Esophagus muscularis mucosa (tissue), 4 donors: ENCODE measurements at regions not wholly inside any gene's neighbourhood (a gene's known extent, or its start where the extent isn't known, plus 50 kb on each side); places are given as distances from the start of the nearest gene placed in this dataset.

ENCODE experiments used
- DNase-seq: peaks from one replicate; pipeline ENCODE4 v3.0.0-alpha.2; 2017; ENCODE audit errors: extremely low spot score
- H3K27ac ChIP-seq, 4 donors: fragments of 200-600 bp; sonication (generic); replicated peaks in 1 of 4; 1 replicate in 3 of 4; 2 replicates in 1 of 4; pipeline ENCODE4 v1.5.1; 2016 to 2019; ENCODE audit warnings: mild to moderate bottlenecking in 1 of 4
- H3K27me3 ChIP-seq, 4 donors: fragments of 200-600 bp; sonication (generic); one replicate each; pipeline versions ENCODE4 v1.5.1 to v1.6.0; 2016 to 2019
- H3K36me3 ChIP-seq, 4 donors: fragments of 200-600 bp; sonication (generic); one replicate each; pipeline ENCODE4 v1.5.1; 2016 to 2019
- H3K4me1 ChIP-seq, 4 donors: fragments of 200-600 bp; sonication (generic); one replicate each; pipeline ENCODE4 v1.5.1; 2016 to 2019
- H3K4me3 ChIP-seq, 4 donors: fragments of 200-600 bp; sonication (generic); 1 replicate in 2 of 4; 2 replicates in 2 of 4; pipeline ENCODE4 v1.5.1; 2016 to 2019; ENCODE audit warnings: mild to moderate bottlenecking in 4 of 4, moderate library complexity in 1 of 4
- H3K9me3 ChIP-seq, 4 donors: fragments of 200-600 bp; sonication (generic); 1 replicate in 3 of 4; 2 replicates in 1 of 4; pipeline ENCODE4 v1.5.1; 2016 to 2019
- EP300 ChIP-seq: sonication (generic); formaldehyde crosslinking; IDR thresholded peaks from one replicate; pipeline ENCODE4 v1.6.1; 2017; ENCODE audit warnings: antibody characterized with exemption
- POLR2A ChIP-seq: fragments of 450-650 bp; IDR thresholded peaks from one replicate; pipeline ENCODE4 v1.6.1; 2017; ENCODE audit warnings: antibody characterized with exemption, moderate library complexity, mild to moderate bottlenecking, low read depth
- POLR2AphosphoS5 ChIP-seq, 2 donors: sonication (generic); formaldehyde crosslinking; IDR thresholded peaks; one replicate each; pipeline ENCODE4 v1.6.1; 2017; ENCODE audit warnings: antibody characterized with exemption in 2 of 2
- WGBS: methylation state at CpG from one replicate; pipeline ENCODE4 v1.1.5; 2018; 5-methylcytosine and 5-hydroxymethylcytosine counted together
- intact Hi-C: fragments of 100-400 bp; cut with DNase I; formaldehyde crosslinking; loops from one replicate; pipeline ENCODE4 v1.15.1; 2023
- TF ChIP-seq, protein P1 (sequence below), 3 experiments: fragments of 200-600 bp in 2 of 3; fragments of 450-650 bp in 1 of 3; sonication (generic) in 2 of 3; IDR thresholded peaks; one replicate each; pipeline ENCODE4 v1.5.1; 2017 to 2019; ENCODE audit warnings: antibody characterized with exemption in 3 of 3, mild to moderate bottlenecking in 2 of 3, moderate library complexity in 1 of 3

DNA sequence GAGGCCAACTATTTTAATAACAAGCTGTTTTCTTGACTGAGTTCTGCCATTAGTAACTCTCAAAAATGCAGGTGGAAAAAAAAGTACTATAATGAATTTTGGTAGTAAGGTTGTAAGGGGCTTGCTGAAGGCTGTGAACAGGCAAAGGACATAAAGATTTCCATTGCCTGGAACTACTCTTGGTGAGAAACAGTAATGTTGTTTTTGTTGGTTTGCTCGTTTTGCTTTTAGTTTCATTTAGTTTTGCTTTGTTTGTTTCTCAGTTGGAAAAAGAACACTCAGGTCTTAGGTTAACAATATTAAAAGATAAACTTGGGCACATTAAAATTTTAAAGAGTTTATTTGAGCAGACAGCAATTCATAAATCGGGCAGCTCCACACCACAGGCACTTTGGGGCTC, 824.5 kb upstream of the HTR2C start:
- DNase-seq = no peak
- intact Hi-C loops = no loop called here
- no peaks in the 10 kb centered on the region for H3K4me1 ChIP-seq
- no peaks in the 10 kb centered on the region for H3K27me3 ChIP-seq
- no peaks in the 10 kb centered on the region for H3K9me3 ChIP-seq
- H3K4me3 ChIP-seq = no peak overlapping the region
- H3K27ac ChIP-seq = no peak overlapping the region
- TF ChIP-seq EP300 = no peak
- no peak for TF ChIP-seq POLR2AphosphoS5 (IDR thresholded peaks at IDR 0.05)
- TF ChIP-seq POLR2A = no peak
- TF ChIP-seq, protein P1, sequence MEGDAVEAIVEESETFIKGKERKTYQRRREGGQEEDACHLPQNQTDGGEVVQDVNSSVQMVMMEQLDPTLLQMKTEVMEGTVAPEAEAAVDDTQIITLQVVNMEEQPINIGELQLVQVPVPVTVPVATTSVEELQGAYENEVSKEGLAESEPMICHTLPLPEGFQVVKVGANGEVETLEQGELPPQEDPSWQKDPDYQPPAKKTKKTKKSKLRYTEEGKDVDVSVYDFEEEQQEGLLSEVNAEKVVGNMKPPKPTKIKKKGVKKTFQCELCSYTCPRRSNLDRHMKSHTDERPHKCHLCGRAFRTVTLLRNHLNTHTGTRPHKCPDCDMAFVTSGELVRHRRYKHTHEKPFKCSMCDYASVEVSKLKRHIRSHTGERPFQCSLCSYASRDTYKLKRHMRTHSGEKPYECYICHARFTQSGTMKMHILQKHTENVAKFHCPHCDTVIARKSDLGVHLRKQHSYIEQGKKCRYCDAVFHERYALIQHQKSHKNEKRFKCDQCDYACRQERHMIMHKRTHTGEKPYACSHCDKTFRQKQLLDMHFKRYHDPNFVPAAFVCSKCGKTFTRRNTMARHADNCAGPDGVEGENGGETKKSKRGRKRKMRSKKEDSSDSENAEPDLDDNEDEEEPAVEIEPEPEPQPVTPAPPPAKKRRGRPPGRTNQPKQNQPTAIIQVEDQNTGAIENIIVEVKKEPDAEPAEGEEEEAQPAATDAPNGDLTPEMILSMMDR (IDR thresholded peaks at IDR 0.05) = no peak
- no peaks in the 10 kb centered on the region for H3K36me3 ChIP-seq
- 61% methylated on average over 2 of the region's 2 CpGs for WGBS

DNA sequence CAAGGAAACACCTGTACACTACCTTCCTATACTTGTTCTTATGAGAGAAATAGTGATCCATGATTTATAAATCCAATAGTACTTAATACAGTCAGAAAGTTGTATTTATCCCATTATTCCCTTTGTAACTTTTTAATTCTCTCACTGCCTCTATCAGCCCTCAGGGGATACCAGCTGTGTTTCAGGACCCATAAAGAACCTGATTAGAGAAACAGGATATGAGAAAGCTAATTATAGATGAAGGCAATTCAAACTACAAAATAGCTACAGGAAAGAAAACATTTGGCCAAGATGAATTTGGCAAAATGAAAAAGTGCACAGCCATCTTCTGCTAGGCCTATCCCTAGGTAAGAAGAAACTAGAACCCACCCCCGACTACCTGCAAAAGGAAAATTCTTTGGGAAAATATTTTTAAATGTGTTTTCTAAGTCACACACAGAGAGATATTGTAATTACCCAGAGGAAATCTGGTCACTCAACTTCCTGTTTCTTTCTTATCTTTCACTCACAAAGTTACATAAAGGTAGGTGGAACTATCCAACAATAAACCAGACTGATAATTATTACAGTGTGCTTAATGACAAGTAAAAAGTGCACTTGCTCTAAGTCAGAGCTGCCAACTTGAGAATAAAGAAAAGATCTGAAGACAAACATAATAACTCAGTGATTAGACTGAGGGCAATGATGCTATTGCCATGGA, 836.5 kb upstream of the HTR2C start:
- no peak for DNase-seq
- WGBS = 42% methylated on average over 1 of the region's 1 CpG
- Histone ChIP-seq H3K36me3 (no peaks in the 10 kb centered on the region), H3K9me3 (no peaks in the 10 kb centered on the region), H3K4me3 (no peak overlapping the region), H3K27me3 (no peaks in the 10 kb centered on the region), H3K4me1 (no peaks in the 10 kb centered on the region), H3K27ac (no peak overlapping the region)
- TF ChIP-seq EP300 (no peak), POLR2AphosphoS5 (IDR thresholded peaks at IDR 0.05) (no peak), POLR2A (no peak)
- TF ChIP-seq, protein P1 (IDR thresholded peaks at IDR 0.05) = no peak
- intact Hi-C loops = no loop called here

DNA sequence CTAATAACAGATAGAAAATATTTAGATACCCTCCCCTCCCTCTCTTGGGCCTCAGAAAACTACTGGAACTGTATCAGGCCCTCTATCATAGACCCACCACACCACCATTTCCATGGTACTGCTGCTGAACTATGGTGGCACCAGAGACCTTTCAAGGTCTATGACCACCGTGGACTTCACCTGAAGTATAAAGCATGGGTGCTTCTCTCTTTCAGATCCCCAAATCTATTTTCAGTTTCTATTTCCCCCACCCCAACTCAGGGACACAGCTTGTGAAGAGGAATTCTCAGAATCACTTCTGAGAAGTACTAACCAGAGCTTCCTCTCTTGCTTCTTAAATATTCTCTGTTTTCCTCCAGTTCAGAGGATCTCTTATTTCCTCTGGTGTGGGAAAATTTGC, 840.8 kb upstream of the HTR2C start:
- no peak for DNase-seq
- TF ChIP-seq EP300 = no peak
- TF ChIP-seq, protein P1 (IDR thresholded peaks at IDR 0.05) = no peak
- TF ChIP-seq POLR2AphosphoS5 (IDR thresholded peaks at IDR 0.05) = no peak
- no peak for TF ChIP-seq POLR2A
- Histone ChIP-seq H3K36me3 (no peaks in the 10 kb centered on the region), H3K4me3 (no peak overlapping the region), H3K9me3 (no peaks in the 10 kb centered on the region), H3K4me1 (no peaks in the 10 kb centered on the region), H3K27ac (no peak overlapping the region), H3K27me3 (no peaks in the 10 kb centered on the region)
- WGBS = 43% methylated on average over 1 of the region's 1 CpG
- intact Hi-C loops = no loop called here

DNA sequence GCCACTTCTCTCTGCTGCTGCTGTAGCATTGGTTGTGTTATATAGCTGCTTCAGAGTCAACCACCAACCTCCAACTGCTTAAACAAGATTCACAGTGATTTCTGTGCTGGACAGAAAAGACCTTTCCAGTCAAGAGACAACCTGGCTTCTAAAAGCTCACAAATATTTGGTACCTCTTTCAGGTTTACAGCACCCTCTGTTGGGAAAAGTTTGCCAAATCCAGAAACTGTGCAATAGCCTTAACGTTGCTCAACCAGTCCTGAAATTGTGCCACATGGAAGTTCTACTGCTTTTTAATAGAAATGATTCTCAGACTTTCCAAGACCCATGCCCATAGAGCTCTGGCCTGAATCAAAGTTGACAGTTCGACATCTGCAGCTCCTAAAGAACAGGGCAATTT, 842.1 kb upstream of the HTR2C start:
- no peaks in the 10 kb centered on the region for H3K27me3 ChIP-seq
- no peak for DNase-seq
- no peak overlapping the region for H3K4me3 ChIP-seq
- no peaks in the 10 kb centered on the region for H3K36me3 ChIP-seq
- intact Hi-C loops = no loop called here
- no peaks in the 10 kb centered on the region for H3K9me3 ChIP-seq
- no peak for TF ChIP-seq EP300
- no peak for TF ChIP-seq POLR2A
- H3K27ac ChIP-seq = no peak overlapping the region
- WGBS = 34% methylated on average over 2 of the region's 2 CpGs
- H3K4me1 ChIP-seq = no peaks in the 10 kb centered on the region

DNA sequence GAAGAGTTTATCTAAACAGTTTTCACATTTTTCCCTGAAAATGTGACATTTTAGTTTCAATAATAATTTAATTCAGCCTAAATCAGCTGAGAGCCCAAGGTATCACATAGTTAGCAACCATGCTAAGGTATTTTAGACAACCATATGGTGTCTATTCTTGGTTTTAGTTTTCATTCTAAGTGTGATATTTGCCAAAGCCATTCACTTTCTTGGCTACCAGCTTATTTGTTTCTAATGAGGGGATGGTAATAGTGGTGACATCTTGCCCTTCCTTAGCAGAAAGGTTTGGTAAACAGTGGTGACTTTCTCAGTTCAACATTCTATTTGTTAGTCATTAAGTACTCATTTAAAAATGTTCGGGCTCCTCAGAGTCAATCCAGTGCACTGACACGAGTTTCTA, 854.9 kb upstream of the HTR2C start:
- H3K4me1 ChIP-seq = no peaks in the 10 kb centered on the region
- no peak overlapping the region for H3K4me3 ChIP-seq
- no peak overlapping the region for H3K27ac ChIP-seq
- H3K9me3 ChIP-seq = peaks cover 0 to 16% (median 0%) of the 10 kb centered on the region in 4 donors
- intact Hi-C loops = no loop called here
- H3K36me3 ChIP-seq = no peaks in the 10 kb centered on the region
- no peaks in the 10 kb centered on the region for H3K27me3 ChIP-seq
- WGBS = 64% methylated on average over 2 of the region's 2 CpGs
- TF ChIP-seq POLR2AphosphoS5 (IDR thresholded peaks at IDR 0.05) (no peak), EP300 (no peak), POLR2A (no peak)
- TF ChIP-seq, protein P1 (IDR thresholded peaks at IDR 0.05) = no peak
- DNase-seq = no peak
